Activated naive CD4-positive, alpha-beta T cell treated with anti-CD3 and anti-CD28 coated beads for 36 hours (primary cell): ENCODE measurements at regions not wholly inside any gene's neighbourhood (a gene's known extent, or its start where the extent isn't known, plus 50 kb on each side); places are given as distances from the start of the nearest gene placed in this dataset.
"Not testable (repeated sequence)": the region's sequence is repeated elsewhere in the genome, so short reads cannot be mapped to it uniquely, and the experiment has no call there.

Experiments
- CTCF ChIA-PET: fragments of 350-600 bp; sonication (Branson Sonifier 250); formaldehyde crosslinking; loops from one replicate; lab custom pipeline; 2021; ENCODE audit warnings: antibody characterized with exemption; lab: Charles Lee
- DNase-seq: peaks from one replicate; pipeline ENCODE4 v3.0.0-alpha.2; 2020
- H3K27ac Mint-ChIP-seq: one replicate; pipeline ENCODE4 v1.8.0; 2021; ENCODE audit warnings: mild to moderate bottlenecking, mixed read lengths
- H3K27me3 Mint-ChIP-seq: one replicate; pipeline ENCODE4 v1.8.0; 2021; ENCODE audit warnings: low read depth, mixed read lengths
- H3K36me3 Mint-ChIP-seq: one replicate; pipeline ENCODE4 v1.8.0; 2021; ENCODE audit warnings: low read depth, mixed read lengths
- H3K4me1 Mint-ChIP-seq: one replicate; pipeline ENCODE4 v1.8.0; 2021; ENCODE audit warnings: low read depth, mixed read lengths
- H3K4me3 Mint-ChIP-seq: one replicate; pipeline ENCODE4 v1.8.0; 2021; ENCODE audit warnings: mild to moderate bottlenecking, moderate library complexity, mixed read lengths
- H3K9me3 Mint-ChIP-seq: one replicate; pipeline ENCODE4 v1.8.0; 2021; ENCODE audit warnings: mixed read lengths
- intact Hi-C: fragments of 100-400 bp; cut with micrococcal nuclease; formaldehyde crosslinking; loops from one replicate; pipeline ENCODE4 v1.15.1; 2023

DNA sequence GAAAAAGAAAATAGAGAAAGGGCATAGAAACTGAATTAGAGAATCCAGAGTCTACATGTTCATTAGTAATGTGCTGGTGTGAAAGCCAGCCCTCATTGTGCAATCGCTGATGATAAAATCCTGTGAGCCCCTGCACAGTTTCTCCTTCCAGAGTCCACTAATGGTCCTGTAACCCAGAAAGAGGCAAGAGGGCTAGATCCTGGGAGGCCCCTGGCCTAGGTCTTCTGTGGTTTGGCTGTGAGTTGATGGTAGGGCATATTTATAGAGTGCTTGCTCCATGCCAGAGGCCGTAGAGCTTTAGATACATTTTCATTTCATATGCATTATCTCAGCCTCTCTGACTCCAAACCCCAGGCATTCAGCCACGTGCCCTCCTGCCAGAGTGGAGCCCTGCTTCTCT is 94.9 kb upstream of the MTHFD1L start:
- Mint-ChIP-seq H3K9me3 (peaks cover 3% of the 10 kb centered on the region), H3K27ac (no peak overlapping the region), H3K4me3 (no peak overlapping the region), H3K4me1 (peaks cover 2% of the 10 kb centered on the region), H3K36me3 (peaks cover 1% of the 10 kb centered on the region), H3K27me3 (peaks cover 2% of the 10 kb centered on the region)
- intact Hi-C loops = no loop called here
- no peak for DNase-seq
- CTCF ChIA-PET = interaction anchor here (0.8 kb wide), 1 partner anchor 46 kb away, joined by 3 read pairs; no protein-coding TSS in a partner anchor

DNA sequence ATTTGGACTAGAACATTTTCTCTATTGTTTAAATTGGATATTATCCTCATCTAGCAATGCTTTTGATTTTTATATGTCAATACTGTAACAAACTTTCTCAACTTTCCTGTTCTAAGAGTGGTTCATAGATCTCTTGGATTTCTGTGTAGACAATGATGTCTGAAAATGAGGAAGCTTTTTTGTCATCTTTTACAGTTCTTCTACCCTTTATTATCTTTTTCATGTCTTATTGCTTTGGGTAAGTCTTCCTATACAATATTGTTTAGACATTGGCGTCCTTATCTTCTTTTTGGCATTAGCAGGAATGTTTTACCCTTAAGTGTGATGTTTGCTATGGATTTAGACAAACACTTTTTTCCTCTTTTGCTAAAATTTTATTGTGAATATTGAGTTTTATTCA is 91.5 kb upstream of the MTHFD1L start:
- no peak for DNase-seq
- H3K4me1 Mint-ChIP-seq = peaks cover 2% of the 10 kb centered on the region
- H3K27ac Mint-ChIP-seq = no peak overlapping the region
- H3K9me3 Mint-ChIP-seq = peaks cover 3% of the 10 kb centered on the region
- no peak overlapping the region for H3K4me3 Mint-ChIP-seq
- no peaks in the 10 kb centered on the region for H3K27me3 Mint-ChIP-seq
- intact Hi-C loops = no loop called here
- H3K36me3 Mint-ChIP-seq = peaks cover 1% of the 10 kb centered on the region
- CTCF ChIA-PET = no interaction called here

DNA sequence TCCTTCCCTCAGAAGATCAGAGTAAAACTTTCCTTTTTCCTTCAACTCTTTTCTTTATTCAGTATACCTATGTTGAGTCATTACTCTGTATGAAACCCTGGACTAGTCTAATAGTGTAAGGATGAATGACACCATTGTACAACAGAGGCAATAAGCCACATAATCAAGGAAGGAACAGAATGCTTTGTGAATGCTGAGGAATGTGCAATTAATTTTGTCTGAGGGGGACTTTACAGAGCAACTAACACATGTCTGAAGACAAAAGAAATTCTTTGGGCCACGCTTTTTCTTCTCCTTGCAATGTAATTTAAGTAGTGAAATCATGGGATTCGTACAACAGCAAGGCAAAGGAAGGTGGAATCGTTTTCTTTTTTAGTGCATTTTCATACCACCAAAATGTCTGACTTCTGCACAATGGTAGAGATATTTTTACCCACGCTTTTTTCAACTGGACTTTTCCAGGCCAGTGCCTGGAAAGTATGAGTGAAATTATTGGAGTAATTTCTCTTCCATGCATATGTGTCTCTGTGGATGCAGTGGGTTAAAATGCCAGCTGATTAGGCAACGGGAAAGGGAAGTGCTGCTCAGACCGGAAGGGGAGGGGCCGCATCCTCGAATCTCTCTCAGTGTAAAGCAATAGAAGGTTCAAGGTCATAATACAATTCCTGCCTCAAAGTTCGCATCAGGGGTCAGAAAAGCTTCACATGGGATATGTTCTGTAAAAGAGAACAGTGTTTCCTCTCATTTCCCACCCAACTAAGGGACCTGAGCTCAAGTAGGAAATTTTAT is 89.9 kb upstream of the MTHFD1L start:
- CTCF ChIA-PET = no interaction called here
- intact Hi-C loops = no loop called here
- DNase-seq = no peak
- H3K4me1 Mint-ChIP-seq = peaks cover 2% of the 10 kb centered on the region
- H3K27me3 Mint-ChIP-seq = no peaks in the 10 kb centered on the region
- H3K9me3 Mint-ChIP-seq = peaks cover 3% of the 10 kb centered on the region
- H3K36me3 Mint-ChIP-seq = peaks cover 1% of the 10 kb centered on the region
- H3K4me3 Mint-ChIP-seq = no peak overlapping the region
- H3K27ac Mint-ChIP-seq = no peak overlapping the region

DNA sequence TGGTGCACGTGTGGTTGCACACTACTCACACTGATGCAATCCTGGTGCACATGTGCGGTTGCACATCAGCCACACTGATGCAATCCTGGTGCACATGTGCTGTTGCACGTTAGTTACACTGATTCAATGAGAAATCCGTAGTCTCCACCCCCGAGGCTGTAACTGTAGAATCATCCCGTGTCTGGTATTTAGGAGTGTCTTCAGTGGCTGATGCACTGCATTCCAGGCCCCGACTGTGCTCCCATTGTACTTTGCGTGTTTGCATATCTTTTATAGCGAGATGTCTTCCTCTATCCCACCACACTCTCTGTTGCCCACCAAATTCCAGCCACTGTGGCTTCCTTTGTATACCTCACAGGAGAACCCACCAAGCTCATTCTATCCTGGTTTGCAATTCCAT is 87.8 kb upstream of the MTHFD1L start:
- Mint-ChIP-seq H3K4me1 (peaks cover 2% of the 10 kb centered on the region), H3K9me3 (peaks cover 3% of the 10 kb centered on the region), H3K4me3 (no peak overlapping the region), H3K27ac (no peak overlapping the region), H3K27me3 (peaks cover 4% of the 10 kb centered on the region), H3K36me3 (peaks cover 1% of the 10 kb centered on the region)
- CTCF ChIA-PET = no interaction called here
- DNase-seq = no peak
- intact Hi-C loops = no loop called here

DNA sequence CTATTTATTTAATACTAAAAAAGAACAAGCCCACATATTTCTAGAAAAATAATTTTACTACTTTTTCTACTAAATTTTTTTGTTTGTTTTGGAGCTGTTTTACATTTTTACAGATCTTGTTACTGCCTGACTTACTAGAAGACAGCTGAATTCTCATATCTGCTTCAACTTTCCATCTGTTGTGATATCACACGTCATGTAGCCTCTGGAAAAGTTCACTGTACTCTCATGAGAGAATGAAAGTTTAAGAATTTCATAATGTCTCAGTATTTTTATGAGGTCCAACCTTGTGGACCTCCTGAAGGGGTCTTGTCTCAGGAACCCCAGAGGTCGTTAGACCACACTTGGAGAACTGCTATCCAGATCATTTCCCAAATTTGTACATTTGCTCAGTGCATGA is 81.7 kb upstream of the MTHFD1L start:
- CTCF ChIA-PET = no interaction called here
- no peak overlapping the region for H3K4me3 Mint-ChIP-seq
- no peak for DNase-seq
- peaks cover 1% of the 10 kb centered on the region for H3K36me3 Mint-ChIP-seq
- no peaks in the 10 kb centered on the region for H3K4me1 Mint-ChIP-seq
- no peak overlapping the region for H3K27ac Mint-ChIP-seq
- peaks cover 16% of the 10 kb centered on the region for H3K27me3 Mint-ChIP-seq
- no peaks in the 10 kb centered on the region for H3K9me3 Mint-ChIP-seq
- intact Hi-C loops = no loop called here

DNA sequence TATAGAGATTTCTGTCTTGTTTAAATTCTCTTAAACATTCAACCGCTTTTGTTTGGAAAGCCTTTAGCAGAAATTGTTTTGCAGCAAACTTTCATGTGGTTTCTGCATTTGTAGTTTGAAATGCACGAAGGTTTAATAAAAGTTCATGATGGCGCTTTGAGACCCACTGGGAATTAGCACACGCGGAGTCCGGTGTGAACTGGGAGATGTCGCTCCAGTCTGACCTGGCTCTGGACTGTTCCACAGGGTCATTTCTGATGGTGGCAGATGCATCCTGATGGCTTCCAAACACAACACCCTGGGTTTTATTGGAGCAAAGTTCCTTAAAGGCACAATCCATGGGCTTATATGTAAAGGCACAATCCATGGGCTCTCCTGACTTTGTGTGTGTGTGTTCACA is 78.1 kb upstream of the MTHFD1L start:
- no peak overlapping the region for H3K4me3 Mint-ChIP-seq
- H3K4me1 Mint-ChIP-seq = no peaks in the 10 kb centered on the region
- H3K9me3 Mint-ChIP-seq = no peaks in the 10 kb centered on the region
- no peak for DNase-seq
- H3K27ac Mint-ChIP-seq = no peak overlapping the region
- H3K36me3 Mint-ChIP-seq = peaks cover 1% of the 10 kb centered on the region
- CTCF ChIA-PET = no interaction called here
- H3K27me3 Mint-ChIP-seq = peaks cover 15% of the 10 kb centered on the region
- intact Hi-C loops = no loop called here

DNA sequence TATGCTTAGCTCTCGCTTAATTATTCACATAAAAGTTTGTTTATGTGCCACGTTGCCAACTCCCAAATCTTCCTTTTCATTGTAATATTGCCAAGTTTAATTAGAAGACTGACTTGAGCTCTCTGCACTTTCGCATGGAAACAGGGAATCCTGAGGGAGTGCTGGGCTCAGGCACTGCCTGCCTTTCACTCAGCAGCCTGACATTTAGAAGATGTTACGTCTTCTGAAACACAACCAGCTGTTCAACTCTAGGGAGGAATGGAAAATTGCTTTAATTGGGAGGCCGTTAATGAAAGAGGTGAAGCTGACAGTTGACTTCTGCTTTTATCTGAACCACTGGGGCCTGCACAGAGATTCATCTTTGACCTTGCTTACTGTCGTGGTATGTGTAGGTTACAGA is 77.4 kb upstream of the MTHFD1L start:
- Mint-ChIP-seq H3K27ac (no peak overlapping the region), H3K4me1 (no peaks in the 10 kb centered on the region), H3K36me3 (peaks cover under 1% of the 10 kb centered on the region), H3K9me3 (no peaks in the 10 kb centered on the region), H3K4me3 (no peak overlapping the region), H3K27me3 (peaks cover 11% of the 10 kb centered on the region)
- CTCF ChIA-PET = no interaction called here
- no peak for DNase-seq
- intact Hi-C loops = no loop called here

DNA sequence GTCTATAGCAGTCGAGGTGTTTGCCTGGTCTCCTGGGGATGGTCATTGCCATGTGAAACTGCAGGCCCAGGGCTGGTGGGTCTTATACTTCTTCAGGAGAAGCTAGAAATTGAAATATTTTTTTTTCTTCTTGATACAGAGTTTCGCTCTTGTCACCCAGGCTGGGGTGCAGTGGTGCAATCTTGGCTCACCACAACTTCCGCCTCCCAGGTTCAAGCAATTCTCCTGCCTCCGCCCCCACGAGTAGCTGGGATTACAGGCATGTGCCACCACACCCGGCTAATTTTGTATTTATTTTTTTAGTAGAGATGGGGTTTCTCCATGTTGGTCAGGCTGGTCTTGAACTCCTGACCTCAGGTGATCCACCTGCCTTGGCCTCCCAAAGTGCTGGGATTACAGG is 75.6 kb upstream of the MTHFD1L start:
- DNase-seq, CTCF ChIA-PET, H3K4me3 Mint-ChIP-seq, H3K4me1 Mint-ChIP-seq, H3K27ac Mint-ChIP-seq, H3K9me3 Mint-ChIP-seq, intact Hi-C loops, H3K27me3 Mint-ChIP-seq, H3K36me3 Mint-ChIP-seq: not testable (repeated sequence)

DNA sequence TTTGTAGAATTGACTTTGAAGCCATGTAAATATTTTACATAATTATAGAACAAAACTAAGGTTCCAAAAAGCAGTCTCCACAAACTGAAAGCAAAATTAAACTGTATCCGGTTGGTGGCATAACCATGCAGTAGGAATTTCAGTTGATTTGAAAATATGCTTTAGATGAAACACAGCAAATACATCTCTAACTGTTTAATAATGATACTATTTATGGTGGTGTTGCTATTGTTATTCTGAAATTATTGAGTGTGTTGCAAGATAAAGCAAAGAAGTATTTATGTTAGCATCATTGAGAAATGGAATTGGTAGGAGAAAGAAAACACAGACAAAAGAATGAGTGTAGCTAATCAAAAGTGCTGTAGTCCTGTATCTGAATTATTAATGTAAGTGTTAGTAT is 73.8 kb upstream of the MTHFD1L start:
- Mint-ChIP-seq H3K27ac (no peak overlapping the region), H3K9me3 (no peaks in the 10 kb centered on the region), H3K4me1 (no peaks in the 10 kb centered on the region), H3K36me3 (no peaks in the 10 kb centered on the region), H3K27me3 (no peaks in the 10 kb centered on the region), H3K4me3 (no peak overlapping the region)
- intact Hi-C loops = no loop called here
- no peak for DNase-seq
- CTCF ChIA-PET = no interaction called here

DNA sequence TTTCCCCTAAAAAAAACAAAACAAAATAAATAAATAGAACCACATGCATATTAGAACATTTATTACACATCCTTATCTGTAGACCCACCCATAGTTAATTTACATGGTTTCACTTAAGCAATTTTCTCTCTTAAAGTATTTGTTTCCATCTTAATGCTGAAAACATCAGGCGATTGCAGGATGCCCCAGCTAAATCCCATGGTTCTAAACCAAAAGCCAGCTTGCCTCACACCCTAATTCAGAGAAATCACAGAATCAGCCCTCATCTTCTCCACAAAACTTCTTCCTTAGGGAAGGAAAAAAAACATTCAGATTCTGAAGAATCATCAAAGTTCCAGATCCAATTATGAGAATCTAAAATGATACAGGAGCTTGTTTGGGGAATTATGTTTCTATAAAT is 67.6 kb upstream of the MTHFD1L start:
- intact Hi-C loops = no loop called here
- Mint-ChIP-seq H3K4me3 (no peak overlapping the region), H3K27ac (no peak overlapping the region), H3K9me3 (no peaks in the 10 kb centered on the region), H3K4me1 (no peaks in the 10 kb centered on the region), H3K27me3 (no peaks in the 10 kb centered on the region), H3K36me3 (no peaks in the 10 kb centered on the region)
- DNase-seq = no peak
- CTCF ChIA-PET = interaction anchor here (0.7 kb wide), 1 partner anchor 13 kb away, joined by 3 read pairs; no protein-coding TSS in a partner anchor

DNA sequence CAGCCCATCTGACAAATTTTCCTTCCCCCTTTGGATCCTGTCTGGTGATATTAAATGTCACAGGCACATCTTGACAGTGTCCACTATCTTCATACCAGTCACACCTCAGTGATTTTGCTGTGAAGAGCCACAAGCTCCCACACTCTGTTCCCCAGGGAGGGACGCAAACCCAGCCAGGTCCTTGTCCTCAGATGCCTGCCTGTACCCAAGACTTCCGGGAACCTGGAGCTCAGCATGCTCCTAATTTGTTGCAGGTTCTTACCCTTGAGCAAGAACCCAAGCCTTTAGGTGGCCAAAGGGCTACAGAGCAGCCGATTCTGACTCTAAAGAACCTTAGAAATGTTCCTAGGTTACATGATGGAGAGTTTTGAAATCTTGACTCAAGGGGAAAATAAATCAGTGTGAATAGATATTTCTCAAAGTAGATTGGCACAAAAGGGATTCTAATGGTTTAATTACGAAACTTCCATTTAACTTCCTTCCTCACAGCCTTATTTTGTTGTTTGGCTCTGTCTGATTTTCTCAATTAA is 66.2 kb upstream of the MTHFD1L start:
- Mint-ChIP-seq H3K36me3 (no peaks in the 10 kb centered on the region), H3K4me3 (no peak overlapping the region), H3K9me3 (no peaks in the 10 kb centered on the region), H3K27ac (no peak overlapping the region), H3K27me3 (no peaks in the 10 kb centered on the region), H3K4me1 (no peaks in the 10 kb centered on the region)
- CTCF ChIA-PET = no interaction called here
- intact Hi-C loops = no loop called here
- no peak for DNase-seq

DNA sequence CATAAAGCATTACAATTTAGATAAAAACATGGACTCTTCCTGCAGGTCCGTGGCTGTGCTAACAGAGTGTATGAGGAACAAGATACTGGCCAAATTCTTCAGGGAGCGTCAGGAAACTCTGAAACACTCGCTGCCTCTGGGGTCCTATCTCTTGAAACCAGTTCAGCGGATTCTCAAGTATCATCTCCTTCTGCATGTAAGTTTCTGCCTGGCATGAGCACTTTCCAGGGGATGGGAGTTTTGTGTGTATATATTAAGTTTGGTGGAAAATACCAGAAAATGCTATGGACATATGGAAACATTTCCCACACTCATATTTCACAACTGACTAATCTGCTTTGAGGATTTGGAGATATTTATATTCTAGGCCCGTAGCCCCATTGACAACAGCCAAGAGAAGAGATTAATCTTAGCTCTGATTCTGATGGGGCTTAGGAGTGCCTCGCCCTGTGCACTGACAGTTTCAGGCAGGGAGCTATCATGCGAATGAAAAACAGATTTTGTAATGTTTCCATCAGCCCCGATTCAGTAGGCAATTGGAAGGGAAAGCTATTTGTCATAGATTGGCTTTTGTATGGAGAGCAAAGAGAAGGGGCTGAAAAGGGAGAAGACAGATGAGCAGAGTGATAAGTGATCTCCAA is 64.7 kb upstream of the MTHFD1L start:
- no peak for DNase-seq
- H3K4me3 Mint-ChIP-seq = no peak overlapping the region
- CTCF ChIA-PET = interaction anchor here (0.7 kb wide), 1 partner anchor 15 kb away, joined by 4 read pairs; no protein-coding TSS in a partner anchor
- no peak overlapping the region for H3K27ac Mint-ChIP-seq
- H3K9me3 Mint-ChIP-seq = no peaks in the 10 kb centered on the region
- no peaks in the 10 kb centered on the region for H3K4me1 Mint-ChIP-seq
- no peaks in the 10 kb centered on the region for H3K36me3 Mint-ChIP-seq
- no peaks in the 10 kb centered on the region for H3K27me3 Mint-ChIP-seq
- intact Hi-C loops = no loop called here

DNA sequence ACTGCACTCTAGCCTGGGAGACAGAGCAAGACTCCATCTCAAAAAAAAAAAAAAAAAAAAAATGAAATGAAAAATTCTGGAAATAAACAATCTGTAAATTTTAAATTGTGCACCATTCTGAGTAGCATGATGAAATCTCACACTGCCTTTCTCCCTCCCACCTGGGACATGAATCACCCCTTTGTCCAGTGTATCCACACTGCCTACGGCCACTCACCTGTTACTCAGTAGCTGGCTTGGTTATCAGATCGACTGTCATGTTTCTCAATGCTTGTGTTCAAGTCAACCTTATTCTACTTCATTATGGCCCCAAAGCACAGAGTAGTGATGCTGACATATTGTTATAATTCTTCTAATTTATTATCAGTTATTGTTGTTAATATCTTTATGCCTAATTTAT is 58.7 kb upstream of the MTHFD1L start:
- Mint-ChIP-seq H3K27ac (no peak overlapping the region), H3K27me3 (peaks cover 7% of the 10 kb centered on the region), H3K9me3 (no peaks in the 10 kb centered on the region), H3K4me3 (no peak overlapping the region), H3K4me1 (no peaks in the 10 kb centered on the region), H3K36me3 (no peaks in the 10 kb centered on the region)
- DNase-seq = no peak
- CTCF ChIA-PET = interaction anchor here (0.6 kb wide), 1 partner anchor 388 kb away, joined by 5 read pairs; no protein-coding TSS in a partner anchor
- intact Hi-C loops = no loop called here
